ENCODE measurements at regions not wholly inside any gene's neighbourhood (a gene's known extent, or its start where the extent isn't known, plus 50 kb on each side); places are given as distances from the start of the nearest gene placed in this dataset.
"Not testable (repeated sequence)": the region's sequence is repeated elsewhere in the genome, so short reads cannot be mapped to it uniquely, and the experiment has no call there.

DNA sequence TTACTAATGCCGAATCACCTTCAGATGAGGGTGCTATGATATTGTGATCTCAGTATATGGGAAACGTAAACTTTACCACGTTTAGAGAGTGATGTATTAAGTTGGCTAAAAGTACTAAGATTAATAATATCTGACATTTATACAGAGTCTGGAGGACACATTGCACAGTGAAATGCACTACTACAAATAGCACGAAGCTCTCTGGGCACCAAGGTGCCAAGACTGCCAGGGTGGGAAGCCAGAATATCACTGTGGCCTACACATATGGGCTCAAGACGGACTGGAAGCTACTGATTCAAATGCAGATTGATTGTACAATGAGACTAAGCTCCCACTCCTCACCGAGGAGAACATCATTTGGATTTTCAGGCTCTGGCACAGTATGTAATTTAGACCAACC, 113.3 kb upstream of the LIPC start:
- Histone ChIP-seq H3K36me3 (no peaks in the 10 kb centered on the region), H3K27me3 (no peaks in the 10 kb centered on the region), H3K9me3 (no peaks in the 10 kb centered on the region), H3K4me1 (ENCODE audit: insufficient read depth) (no peaks in the 10 kb centered on the region), H3K4me3 (no peak overlapping the region), H3K27ac (no peak overlapping the region)
- WGBS, 3 donors = 87 to 95% (median 87%) methylated on average over 6 of the region's 6 CpGs
- intact Hi-C loops (cut with DNase I) = no loop called here
- DNase-seq = no peak
- no peak for TF ChIP-seq EP300 (IDR thresholded peaks at IDR 0.05)
- TF ChIP-seq POLR2A (IDR thresholded peaks at IDR 0.05) = no peak
- TF ChIP-seq, protein P1, sequence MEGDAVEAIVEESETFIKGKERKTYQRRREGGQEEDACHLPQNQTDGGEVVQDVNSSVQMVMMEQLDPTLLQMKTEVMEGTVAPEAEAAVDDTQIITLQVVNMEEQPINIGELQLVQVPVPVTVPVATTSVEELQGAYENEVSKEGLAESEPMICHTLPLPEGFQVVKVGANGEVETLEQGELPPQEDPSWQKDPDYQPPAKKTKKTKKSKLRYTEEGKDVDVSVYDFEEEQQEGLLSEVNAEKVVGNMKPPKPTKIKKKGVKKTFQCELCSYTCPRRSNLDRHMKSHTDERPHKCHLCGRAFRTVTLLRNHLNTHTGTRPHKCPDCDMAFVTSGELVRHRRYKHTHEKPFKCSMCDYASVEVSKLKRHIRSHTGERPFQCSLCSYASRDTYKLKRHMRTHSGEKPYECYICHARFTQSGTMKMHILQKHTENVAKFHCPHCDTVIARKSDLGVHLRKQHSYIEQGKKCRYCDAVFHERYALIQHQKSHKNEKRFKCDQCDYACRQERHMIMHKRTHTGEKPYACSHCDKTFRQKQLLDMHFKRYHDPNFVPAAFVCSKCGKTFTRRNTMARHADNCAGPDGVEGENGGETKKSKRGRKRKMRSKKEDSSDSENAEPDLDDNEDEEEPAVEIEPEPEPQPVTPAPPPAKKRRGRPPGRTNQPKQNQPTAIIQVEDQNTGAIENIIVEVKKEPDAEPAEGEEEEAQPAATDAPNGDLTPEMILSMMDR (IDR thresholded peaks at IDR 0.05) = no peak

DNA sequence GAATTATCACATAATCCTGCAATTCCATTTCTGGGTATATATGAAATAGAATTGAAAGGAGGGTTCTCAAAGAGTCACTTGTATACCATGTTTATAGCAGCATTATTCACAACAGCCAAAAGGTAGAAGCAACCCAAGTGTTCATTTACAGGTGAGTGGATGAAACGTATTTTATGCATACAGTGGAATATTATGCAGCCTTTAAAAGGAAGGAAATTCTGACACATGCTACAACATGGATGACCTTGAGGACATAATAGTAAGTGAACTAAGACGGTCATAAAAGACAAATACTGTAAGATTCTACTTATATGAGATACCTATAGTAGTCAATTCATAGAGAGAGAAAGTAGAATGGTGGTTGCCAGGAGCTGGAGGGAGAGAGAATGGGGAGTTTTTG, 110.8 kb upstream of the LIPC start:
- 93 to 95% (median 95%) methylated on average over 2 of the region's 2 CpGs for WGBS, 3 donors
- no peaks in the 10 kb centered on the region for H3K9me3 ChIP-seq
- H3K4me3 ChIP-seq = no peak overlapping the region
- intact Hi-C loops (cut with DNase I) = no loop called here
- no peaks in the 10 kb centered on the region for H3K36me3 ChIP-seq
- DNase-seq = no peak
- no peak for TF ChIP-seq POLR2A (IDR thresholded peaks at IDR 0.05)
- TF ChIP-seq, protein P1 (IDR thresholded peaks at IDR 0.05) = no peak
- no peak for TF ChIP-seq EP300 (IDR thresholded peaks at IDR 0.05)
- H3K27ac ChIP-seq = no peak overlapping the region
- no peaks in the 10 kb centered on the region for H3K4me1 ChIP-seq (ENCODE audit: insufficient read depth)
- H3K27me3 ChIP-seq = no peaks in the 10 kb centered on the region

DNA sequence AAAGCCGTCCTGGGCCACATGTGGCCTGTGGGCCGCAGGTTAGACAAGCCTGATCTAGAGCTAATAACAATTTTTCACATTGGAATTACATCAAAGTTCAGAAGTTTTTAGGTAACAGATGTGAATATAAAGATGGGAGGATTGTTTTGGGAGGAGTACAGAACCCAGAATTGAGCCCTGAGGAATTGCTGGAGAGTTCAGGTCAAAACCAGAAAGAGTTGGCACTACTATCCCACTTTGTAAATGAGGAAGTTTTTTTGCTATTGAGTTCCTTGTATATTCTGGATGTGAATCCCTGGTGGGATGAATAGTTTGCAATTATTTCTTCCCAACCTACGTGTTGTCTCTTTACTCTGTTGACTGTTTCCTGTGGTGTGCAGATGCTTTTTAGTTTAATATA, 109.5 kb upstream of the LIPC start:
- TF ChIP-seq POLR2A (IDR thresholded peaks at IDR 0.05) (no peak), EP300 (IDR thresholded peaks at IDR 0.05) (no peak)
- TF ChIP-seq, protein P1 (IDR thresholded peaks at IDR 0.05) = no peak
- Histone ChIP-seq H3K4me3 (no peak overlapping the region), H3K27ac (no peak overlapping the region), H3K27me3 (no peaks in the 10 kb centered on the region), H3K9me3 (no peaks in the 10 kb centered on the region), H3K4me1 (ENCODE audit: insufficient read depth) (no peaks in the 10 kb centered on the region), H3K36me3 (no peaks in the 10 kb centered on the region)
- DNase-seq = no peak
- intact Hi-C loops (cut with DNase I) = no loop called here
- 78 to 81% (median 81%) methylated on average over 3 of the region's 3 CpGs for WGBS, 3 donors

DNA sequence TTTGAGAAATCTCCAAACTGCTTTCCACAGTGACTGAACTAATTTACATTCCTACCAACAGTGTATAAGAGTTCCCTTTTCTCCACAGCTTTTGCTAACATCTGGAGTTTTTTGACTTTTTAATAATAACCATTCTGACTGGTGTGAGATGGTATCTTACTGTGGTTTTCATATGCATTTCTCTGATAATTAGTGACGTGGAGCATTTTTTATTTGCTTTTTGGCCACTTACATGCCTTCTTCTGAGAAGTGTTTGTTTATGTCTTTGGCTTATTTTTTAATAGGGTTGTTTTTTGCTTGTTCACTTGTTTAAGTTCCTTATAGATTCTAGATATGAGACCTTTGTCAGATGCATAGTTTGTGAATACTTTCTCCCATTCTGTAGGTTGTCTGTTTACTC, 108.5 kb upstream of the LIPC start:
- H3K27me3 ChIP-seq; intact Hi-C loops (cut with DNase I): not testable (repeated sequence)
- 22 to 44% (median 28%) methylated on average over 1 of the region's 1 CpG for WGBS, 3 donors

DNA sequence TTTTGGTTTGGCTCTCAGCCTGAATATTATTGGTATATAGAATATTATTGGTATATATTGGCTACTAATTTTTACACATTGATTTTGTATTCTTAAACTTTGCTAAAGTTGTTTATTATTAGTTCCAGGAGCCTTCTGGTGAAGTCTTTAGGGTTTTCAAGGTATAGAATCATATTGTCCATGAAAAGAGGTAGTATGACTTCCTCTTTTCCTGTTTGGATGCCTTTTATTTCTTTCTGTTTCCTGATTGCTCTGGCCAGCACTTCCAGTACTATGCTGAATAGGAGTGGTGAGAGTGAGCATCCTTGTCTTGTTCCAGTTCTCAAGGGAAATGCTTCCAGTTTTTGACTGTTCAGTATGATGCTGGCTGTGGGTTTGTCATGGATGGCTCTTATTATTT, 107.3 kb upstream of the LIPC start:
- no peaks in the 10 kb centered on the region for H3K36me3 ChIP-seq
- no peak for DNase-seq
- H3K27me3 ChIP-seq = no peaks in the 10 kb centered on the region
- H3K9me3 ChIP-seq = no peaks in the 10 kb centered on the region
- no peak overlapping the region for H3K4me3 ChIP-seq
- H3K27ac ChIP-seq = no peak overlapping the region
- H3K4me1 ChIP-seq (ENCODE audit: insufficient read depth) = no peaks in the 10 kb centered on the region
- intact Hi-C loops (cut with DNase I) = no loop called here
- TF ChIP-seq, protein P1 (IDR thresholded peaks at IDR 0.05) = no peak
- TF ChIP-seq POLR2A (IDR thresholded peaks at IDR 0.05) (no peak), EP300 (IDR thresholded peaks at IDR 0.05) (no peak)

More for the DNA sequence above, 108.5 kb upstream of the LIPC start:
- DNase-seq; H3K9me3 ChIP-seq; H3K4me1 ChIP-seq (ENCODE audit: insufficient read depth); H3K27ac ChIP-seq; H3K4me3 ChIP-seq; H3K36me3 ChIP-seq: not testable (repeated sequence)

All from ovary (tissue), 7 donors.